ENCODE measurements at regions not wholly inside any gene's neighbourhood (a gene's known extent, or its start where the extent isn't known, plus 50 kb on each side); places are given as distances from the start of the nearest gene placed in this dataset.

DNA sequence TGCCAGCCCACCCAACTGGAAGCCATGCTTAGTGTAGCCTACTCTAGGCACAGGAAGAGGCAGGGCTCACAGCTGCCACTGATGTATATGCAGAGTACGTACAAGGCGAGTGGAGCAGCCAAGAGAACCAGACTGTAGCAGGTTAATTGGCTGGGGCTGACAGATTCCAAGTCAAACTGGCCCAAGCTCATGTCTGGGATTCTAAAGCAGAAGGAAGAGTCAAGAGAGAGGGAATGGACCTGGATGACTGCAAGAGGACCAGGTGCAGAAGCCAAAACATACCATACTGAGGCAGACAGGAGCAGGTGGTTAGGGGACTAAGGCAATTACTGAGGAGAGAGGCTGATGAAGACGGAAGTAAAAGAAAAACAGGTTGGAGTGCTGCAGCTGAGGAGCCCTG is 51.3 kb upstream of the LRRN2 start:
- H3K4me3 ChIP-seq (ENCODE audit: low read depth, low read length) = no peak overlapping the region
- DNase-seq (ENCODE audit: low read depth) = no peak

DNA sequence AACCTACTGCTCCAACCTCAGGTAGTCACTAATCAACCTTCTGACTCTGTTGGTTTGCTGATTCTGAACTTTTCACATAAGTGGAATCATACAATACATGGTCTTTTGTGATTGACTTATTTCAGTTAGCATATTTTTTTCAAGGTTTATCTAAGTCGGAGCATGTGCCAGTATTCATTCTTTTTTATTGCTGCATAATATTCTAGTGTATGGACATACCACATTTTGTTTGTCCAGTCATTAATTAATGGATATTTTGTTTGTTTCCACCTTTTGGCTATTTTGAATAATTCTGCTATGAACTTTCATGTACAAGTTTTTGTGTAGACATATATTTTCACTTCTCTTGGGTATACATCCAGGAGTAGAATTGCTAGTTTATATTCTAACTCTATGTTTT is 53.0 kb upstream of the LRRN2 start:
- no peak for DNase-seq (ENCODE audit: low read depth)

DNA sequence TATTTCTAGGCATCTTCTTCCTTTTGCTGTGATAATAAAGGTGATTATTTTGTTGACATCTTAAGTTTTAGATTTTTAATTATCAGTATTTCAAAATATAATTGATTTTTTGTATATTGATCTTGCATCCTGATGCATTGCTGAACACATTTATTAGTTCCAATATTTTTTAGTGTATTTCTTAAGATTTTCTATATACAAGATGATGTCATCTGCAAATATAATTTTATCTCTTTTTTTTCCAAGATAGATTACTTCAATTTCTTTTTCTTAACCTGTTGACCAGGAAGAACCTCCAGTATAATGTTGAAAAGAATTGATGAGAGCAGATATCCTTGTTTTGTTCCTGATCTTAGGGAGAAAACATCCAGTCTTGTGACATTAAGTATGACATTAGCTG is 54.8 kb upstream of the LRRN2 start:
- DNase-seq (ENCODE audit: low read depth) = no peak
- H3K4me3 ChIP-seq (ENCODE audit: low read depth, low read length) = no peak overlapping the region

More for the DNA sequence above, 53.0 kb upstream of the LRRN2 start:
- H3K4me3 ChIP-seq (ENCODE audit: low read depth, low read length) = no peak overlapping the region

DNA sequence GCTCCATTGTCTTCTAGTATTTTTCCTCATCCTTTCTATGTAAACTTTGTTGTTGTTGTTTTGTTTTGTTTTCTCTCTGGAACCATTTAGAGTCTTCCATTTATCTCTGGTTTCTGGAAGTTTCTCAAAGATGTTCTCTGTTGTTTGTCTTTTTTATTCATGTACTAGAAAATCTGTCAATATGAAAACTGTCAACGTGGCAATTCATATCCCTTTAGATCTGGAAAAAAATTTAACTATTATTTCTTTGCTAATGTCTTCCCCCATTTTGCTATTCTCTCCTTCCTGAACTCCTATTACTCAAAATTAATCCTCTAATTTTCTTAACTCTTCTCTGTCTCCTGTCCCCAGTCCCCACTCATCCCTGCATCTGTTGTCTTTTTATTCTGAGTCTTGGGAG is 55.9 kb upstream of the LRRN2 start:
- H3K4me3 ChIP-seq (ENCODE audit: low read depth, low read length) = no peak overlapping the region
- DNase-seq (ENCODE audit: low read depth) = no peak

DNA sequence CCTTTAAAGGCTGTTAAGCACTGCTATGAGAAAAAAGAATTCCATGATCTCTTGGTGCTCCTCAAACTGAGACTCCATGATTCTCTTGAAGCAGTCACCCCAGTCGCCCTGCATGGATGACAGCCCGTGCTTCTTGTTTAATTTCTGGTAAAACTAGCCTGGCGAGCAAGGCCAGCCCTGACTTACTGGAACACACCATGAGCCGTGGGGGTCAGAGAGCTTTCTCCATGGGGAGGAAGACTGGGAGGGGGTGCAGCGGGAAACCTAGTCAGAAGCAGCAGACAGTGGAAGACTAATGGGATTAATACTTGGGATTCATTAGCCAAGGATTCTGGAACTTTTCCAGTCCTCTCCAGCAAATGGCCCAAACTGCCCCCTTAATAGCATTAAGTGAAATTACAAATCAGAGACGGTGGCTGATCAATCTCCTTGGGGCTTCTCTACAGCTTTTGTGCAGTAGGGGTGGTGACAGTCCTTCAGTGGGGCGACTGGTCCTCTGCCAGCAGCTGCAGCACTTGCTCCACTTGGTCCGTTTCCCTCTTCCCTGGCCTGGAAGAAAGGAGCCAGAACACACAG is 57.2 kb upstream of the LRRN2 start:
- DNase-seq (ENCODE audit: low read depth) = no peak
- no peak overlapping the region for H3K4me3 ChIP-seq (ENCODE audit: low read depth, low read length)

DNA sequence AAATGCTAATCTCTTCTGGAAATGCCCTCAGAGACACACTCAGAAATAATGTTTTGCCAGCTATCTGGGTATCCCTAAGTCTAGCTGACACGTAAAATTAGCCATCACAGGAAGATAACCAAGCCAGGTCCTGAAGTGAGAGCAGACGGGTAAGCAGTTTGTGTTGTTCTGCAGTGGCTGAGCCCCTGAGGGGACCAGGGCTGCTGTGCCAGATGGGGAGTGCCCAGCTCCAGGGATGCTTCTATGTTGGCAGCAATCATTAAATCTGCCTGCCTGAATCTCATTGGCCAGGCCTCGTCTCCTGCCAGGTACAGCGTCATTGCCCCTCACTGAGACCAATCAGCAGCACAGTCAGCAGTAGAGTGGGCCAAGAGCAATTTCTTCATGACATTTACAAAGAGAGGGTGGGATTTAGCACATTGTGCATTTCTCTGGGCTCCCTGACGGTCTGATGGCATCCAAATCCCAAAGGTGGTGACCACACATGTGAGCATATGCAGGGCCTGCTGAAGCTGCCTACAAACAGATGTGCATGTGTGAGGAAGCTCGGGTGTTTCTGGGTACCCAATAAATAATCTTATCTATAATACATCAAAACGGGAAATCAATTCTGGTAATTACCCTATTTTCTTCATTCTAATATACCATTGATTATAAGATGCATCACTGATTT is 58.7 kb upstream of the LRRN2 start:
- H3K4me3 ChIP-seq (ENCODE audit: low read depth, low read length) = no peak overlapping the region
- DNase-seq (ENCODE audit: low read depth) = no peak

DNA sequence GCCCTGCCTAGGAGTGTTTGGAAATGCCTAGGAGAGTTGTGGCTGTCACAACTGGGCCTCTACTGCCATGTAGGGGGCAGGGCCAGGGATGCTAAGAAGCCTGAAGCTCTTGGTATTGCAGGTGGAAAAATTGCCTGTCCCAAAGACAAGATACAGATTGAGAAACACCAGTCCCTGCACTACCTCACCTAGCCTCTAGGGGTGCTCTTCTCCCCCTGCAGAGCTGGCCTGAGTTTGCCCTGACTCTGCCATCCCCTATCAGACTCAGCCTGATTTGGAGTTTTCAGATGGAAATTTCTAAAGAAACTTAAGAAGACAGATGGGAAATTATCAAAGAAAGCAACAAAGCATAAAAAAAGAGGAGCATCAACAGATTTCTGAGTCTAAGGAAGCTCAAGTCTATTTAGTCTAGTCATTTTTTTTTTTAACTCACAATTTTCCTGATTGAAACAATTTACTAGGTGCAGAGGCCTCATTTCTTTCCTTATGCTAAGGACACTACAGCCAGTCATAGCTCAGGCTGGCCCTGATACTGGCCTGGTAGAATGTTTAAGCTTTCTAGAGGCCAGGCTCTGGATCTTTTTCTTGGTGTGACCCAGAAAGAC is 61.4 kb upstream of the LRRN2 start:
- DNase-seq (ENCODE audit: low read depth) = no peak
- H3K4me3 ChIP-seq (ENCODE audit: low read depth, low read length) = no peak overlapping the region

DNA sequence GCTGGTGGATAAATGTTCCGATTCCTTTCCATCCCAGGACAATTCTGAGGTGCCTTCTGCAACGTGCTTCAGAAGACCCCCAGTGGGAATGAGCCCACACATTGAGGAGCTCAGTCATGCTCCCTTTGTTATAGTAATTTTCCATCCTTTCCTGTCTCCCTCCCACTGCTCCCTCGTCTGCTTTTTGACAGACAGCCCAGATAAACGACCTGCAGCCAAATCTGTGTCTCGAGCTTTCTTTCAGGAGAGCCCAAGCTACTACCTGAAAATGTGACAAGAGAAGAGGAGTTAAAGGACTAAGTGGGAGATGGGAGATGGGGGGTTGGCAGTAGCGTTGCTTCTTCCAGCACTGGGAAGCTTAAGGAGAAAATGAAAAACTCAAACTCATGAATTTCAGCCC is 65.9 kb upstream of the LRRN2 start:
- no peak overlapping the region for H3K4me3 ChIP-seq (ENCODE audit: low read depth, low read length)
- DNase-seq (ENCODE audit: low read depth) = no peak

DNA sequence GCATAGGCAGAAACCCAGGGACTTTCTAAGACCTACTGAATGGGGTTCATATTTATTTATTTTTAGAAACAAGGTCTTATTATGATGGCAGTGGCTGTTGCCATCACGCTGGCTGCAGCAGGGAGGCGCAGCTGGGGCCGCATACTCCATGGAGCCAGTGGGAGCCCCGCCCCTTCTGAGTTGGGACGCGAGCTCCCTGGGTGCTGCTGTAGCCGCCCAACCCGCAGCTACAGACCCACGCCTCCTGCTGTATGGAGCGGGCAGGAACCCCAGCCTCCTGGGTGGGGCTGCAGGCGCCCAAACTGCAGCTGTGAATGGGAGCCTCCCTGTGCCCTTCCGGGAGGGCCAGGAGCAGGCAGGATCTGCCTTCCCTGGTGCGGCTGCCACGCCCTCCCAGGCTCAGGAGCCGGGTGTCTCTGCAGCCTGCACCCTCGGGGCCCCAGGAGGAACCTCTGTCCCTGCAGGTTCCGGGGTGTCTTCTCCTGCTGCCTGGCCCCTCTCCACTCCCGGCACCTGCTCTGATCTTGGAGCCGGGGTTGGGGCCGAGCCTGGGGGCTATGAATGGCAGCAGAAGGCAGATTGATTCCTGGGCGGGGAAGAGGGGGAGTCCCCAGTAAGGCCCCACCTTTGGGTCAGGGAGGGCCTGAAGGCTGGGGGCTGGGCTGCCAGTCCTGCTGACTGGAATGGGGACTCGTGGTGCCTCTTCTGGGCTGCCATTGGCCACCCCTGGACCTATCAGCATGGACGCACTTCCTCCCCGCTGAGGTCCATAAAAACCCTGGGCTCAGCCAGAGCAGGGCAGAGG is 66.5 kb upstream of the LRRN2 start:
- no peak overlapping the region for H3K4me3 ChIP-seq (ENCODE audit: low read depth, low read length)
- no peak for DNase-seq (ENCODE audit: low read depth)

DNA sequence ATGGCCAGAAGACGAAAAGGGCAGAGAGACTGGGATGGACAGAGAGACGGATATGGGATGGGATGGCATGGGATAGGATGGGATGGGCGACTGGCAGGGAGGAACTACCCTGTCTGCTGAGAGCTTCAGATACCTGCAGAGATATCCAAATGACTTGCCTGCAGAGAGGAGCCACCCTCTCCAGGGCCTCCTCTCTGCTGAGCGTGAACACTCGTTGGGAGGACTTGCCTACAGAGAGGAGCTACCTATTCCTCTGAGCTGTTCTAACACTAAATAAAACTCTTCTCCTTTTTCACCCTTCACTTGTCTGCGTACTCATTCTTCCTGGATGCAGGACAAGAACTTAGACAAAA is 67.1 kb upstream of the LRRN2 start:
- no peak overlapping the region for H3K4me3 ChIP-seq (ENCODE audit: low read depth, low read length)
- no peak for DNase-seq (ENCODE audit: low read depth)

DNA sequence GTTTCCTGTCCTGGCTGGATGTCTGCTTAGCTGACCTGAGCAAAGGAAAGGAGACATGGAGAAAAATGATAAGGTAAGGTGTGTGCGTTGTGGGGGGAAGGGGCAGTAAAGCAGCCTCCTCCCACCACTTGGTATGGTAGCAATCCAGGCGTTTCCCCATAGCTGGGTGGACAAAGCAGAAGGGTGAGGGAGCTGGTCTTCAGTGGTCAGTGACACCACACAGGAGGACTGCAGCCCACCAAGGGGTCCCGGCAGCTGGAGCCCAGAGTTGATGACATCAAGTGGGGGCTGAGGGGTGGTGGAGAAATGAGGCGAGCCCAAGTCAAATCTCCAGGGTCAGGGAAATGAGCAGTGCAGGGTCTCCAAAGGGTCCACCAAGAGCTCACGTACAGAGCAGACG is 69.3 kb upstream of the LRRN2 start:
- DNase-seq (ENCODE audit: low read depth) = no peak
- no peak overlapping the region for H3K4me3 ChIP-seq (ENCODE audit: low read depth, low read length)

DNA sequence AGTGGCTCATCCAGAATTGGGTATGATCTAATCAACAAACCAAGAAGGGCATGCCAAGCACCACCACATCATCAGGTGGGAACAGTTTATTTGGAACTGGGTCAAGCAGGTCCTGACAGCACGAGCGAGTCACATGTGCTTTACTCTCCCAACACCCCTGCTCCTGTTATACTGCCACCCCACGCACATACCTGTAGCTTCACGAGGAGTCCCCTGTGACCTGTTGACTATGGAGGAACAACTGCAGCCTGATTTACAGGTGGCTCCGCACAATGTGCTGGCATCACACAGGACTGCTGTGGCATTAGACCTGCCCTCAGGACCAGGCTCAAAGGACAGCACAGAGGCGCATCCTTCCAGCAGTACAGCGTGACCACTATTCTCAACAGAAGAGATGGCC is 70.8 kb upstream of the LRRN2 start:
- DNase-seq (ENCODE audit: low read depth) = no peak
- H3K4me3 ChIP-seq (ENCODE audit: low read depth, low read length) = no peak overlapping the region

DNA sequence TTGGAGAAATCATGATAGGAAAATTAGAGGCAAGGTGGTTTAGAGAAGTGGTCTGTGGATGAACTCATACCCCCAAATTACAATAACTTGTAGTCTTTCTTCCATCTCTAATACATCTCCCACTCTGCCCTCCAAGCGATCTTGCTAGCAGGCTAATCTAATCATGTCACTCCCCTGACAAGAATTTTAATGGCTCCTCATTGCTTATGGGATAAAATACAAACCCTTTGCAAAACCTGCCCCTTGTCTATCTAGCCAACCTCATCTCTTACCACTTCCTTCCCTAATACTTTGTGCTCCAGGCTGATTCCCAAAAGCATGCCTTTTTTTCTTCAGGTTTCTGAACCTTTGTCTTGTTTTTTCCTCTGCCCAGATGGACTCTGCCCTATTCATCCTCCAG is 71.3 kb upstream of the LRRN2 start:
- H3K4me3 ChIP-seq (ENCODE audit: low read depth, low read length) = no peak overlapping the region
- no peak for DNase-seq (ENCODE audit: low read depth)

DNA sequence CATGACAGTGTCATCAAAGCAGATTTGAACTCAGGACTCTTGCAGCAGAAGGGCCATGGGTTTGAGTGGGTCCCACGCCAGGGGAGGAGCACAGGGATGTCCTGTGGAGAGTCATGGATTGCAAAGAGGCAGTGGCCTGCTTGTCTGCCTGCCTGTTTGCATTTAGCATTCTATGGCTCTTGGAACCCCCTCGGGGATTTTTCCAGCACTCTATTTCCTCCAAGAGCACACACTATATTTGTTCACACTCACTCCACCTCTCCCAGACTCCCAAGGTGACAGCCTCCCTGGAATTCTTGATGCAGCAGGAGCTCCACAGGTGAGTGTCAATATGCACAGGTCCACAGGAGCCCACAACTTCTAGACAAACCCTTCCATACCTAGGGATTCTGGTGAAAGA is 73.1 kb upstream of the LRRN2 start:
- no peak for DNase-seq (ENCODE audit: low read depth)

DNA sequence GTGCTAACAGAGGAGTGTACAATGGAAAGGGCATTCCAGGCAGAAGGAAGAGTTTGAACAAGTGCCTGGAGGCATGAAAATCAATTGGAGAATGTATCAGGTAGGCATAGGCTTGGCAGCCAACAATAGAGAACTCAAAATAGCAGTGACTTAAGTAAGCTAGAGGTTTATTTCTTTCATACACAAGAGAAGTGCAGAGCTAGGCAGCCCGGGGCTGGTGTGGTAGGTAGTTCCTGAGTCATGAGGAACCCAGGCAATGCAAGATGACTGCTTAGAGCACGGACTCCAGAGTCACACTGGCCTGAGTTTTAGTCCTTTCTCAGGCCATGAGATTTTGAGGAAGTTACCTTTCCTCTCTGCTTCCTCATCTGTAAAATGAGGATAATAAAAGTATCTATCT is 74.8 kb upstream of the LRRN2 start:
- H3K4me3 ChIP-seq (ENCODE audit: low read depth, low read length) = no peak overlapping the region
- DNase-seq (ENCODE audit: low read depth) = no peak

More for the DNA sequence above, 73.1 kb upstream of the LRRN2 start:
- H3K4me3 ChIP-seq (ENCODE audit: low read depth, low read length) = no peak overlapping the region

DNA sequence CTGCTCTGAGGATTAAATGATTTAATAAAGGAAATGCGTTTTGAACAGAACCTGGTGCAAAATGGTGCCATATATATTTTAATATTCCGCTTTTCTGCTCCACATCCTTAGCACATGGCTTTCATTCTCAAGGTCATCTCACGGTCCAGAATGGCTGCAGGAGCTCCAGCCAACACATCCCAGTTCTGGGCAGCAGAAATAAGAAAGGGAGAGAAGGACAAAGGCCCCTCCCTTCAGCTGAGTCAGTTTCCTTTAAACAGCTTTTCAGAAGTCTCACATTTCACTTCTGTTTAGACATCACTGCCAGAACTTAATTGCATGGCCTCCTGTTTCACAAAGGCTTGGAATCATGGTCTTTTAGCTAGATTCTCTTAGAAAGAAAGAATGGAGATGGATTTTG is 75.2 kb upstream of the LRRN2 start:
- DNase-seq (ENCODE audit: low read depth) = no peak

DNA sequence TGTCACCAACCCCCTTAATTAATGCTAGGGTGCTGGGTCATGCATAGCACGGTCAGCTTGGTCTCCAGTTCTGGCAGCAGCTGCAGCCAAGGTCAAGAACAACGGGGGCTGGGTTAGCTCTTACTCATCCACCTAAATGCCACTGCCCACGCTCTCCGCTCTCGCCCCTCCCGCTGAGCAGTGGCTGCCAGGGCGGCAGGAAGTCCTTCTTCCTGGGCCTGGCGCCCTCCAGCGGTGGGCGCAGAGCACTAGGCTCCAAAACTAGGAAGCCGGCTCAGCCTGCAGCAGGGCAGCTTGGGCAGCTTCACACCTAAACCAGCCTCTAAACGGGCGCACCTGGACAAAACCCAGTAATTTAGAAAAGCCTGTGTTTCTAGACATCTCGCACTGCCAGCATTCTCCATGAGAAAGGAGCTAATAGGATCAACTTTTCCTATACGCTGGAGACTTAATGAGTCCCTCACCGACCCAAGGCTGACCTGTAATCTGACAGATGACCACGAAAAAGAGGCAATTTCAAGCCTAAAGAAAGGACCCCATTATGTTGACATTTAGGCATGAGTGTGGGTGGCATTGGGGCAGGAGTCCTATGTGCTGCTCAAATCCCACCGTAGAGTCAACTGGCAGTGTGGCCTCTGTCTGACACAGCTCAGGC is 78.4 kb upstream of the LRRN2 start:
- DNase-seq (ENCODE audit: low read depth) = peak; percentile 66
- no peak overlapping the region for H3K4me3 ChIP-seq (ENCODE audit: low read depth, low read length)

More for the DNA sequence above, 75.2 kb upstream of the LRRN2 start:
- H3K4me3 ChIP-seq (ENCODE audit: low read depth, low read length) = no peak overlapping the region

DNA sequence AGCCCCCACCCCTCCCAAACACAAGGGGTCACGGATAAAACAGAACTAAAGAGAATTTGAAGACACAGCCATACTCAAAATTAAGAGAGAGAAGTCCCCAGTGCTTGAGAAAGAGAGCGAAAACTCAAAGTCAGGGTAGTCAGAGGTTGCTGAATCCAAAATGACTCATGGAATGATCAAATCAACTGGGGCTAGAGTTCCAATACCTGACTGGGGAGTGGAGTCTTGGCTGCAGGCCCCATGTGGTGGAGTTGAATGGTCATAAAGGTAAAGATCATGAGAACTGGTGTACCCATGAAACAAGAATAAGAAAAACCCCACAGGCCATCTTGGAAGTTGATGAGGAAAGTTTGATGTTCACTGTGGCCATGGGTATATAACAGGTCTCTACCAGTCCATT is 84.5 kb upstream of the LRRN2 start:
- DNase-seq (ENCODE audit: low read depth) = no peak

DNA sequence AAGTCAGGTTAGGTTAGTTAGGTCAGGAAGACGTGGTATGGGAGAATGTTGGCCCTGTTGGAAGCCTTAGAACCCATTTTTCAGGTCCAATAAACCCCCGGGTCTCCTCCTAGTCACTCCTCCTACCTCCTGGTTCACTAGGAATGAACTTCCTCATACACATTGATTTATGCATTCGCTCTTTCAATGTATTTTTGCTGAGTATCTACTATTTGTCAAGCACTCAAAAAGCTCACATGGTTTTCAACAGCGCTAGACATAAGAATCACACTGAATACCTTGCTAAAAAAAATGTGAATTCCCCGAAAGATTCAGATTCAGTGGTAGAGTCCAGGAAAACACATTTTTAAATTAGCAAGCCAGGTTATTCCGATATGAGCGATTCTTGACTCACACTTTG is 85.8 kb upstream of the LRRN2 start:
- H3K4me3 ChIP-seq (ENCODE audit: low read depth, low read length) = no peak overlapping the region
- DNase-seq (ENCODE audit: low read depth) = no peak

More for the DNA sequence above, 84.5 kb upstream of the LRRN2 start:
- no peak overlapping the region for H3K4me3 ChIP-seq (ENCODE audit: low read depth, low read length)

DNA sequence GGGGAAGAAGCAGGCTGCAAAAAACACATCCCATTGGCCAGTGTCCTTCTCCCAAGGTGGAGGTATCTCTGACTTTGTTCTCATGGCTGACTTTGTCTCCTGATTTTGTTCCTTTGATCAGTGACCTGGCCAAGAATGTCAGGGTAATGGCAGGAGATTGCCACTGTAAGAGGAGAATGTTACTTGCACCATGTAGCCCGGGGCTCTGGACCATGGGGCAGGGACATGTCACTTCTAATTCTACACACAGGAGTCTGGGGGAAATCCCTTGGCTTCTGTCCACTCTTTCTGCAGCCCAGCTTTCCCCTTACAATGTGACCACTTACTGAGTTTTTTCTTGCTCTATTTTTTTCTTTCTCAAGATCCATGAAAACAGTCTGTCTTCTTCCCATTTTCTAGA is 87.7 kb upstream of the LRRN2 start:
- no peak for DNase-seq (ENCODE audit: low read depth)
- no peak overlapping the region for H3K4me3 ChIP-seq (ENCODE audit: low read depth, low read length)
